NT2/D1 (cell line): ENCODE measurements at regions not wholly inside any gene's neighbourhood (a gene's known extent, or its start where the extent isn't known, plus 50 kb on each side); places are given as distances from the start of the nearest gene placed in this dataset.

ENCODE experiments used
- SUZ12 ChIP-seq: IDR thresholded peaks from 2 replicates; pipeline ENCODE4 v1.6.1; 2011; ENCODE audit not compliant: insufficient read length, insufficient read depth; ENCODE audit errors: extremely low read depth
- ZNF274 ChIP-seq: IDR thresholded peaks from 2 replicates; pipeline ENCODE4 v1.6.1; 2011; ENCODE audit warnings: mild to moderate bottlenecking, low read depth, low read length

- TF ChIP-seq ZNF274 (no peak), SUZ12 (no peak)
Measured at GRCh38 chr3:27576171-27576570, 92.0 kb upstream of the SLC4A7 start.
